ENCODE measurements at regions not wholly inside any gene's neighbourhood (a gene's known extent, or its start where the extent isn't known, plus 50 kb on each side); places are given as distances from the start of the nearest gene placed in this dataset.

DNA sequence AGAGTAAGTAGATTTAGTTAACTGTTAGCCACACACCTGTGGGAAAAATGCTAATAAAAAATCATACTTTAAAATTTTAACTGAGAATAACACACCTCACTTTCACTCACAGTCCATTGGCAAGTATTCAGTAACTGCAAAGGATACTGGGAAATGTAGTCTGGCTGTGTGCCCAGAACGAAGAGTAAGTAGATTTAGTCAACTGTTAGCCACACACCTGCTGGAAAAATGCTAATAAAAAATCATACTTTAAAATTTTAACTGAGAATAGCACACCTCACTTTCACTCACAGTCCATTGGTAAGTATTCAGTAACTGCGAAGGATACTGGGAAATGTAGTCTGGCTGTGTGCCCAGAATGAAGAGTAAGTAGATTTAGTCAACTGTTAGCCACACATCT, 178.4 kb upstream of the NWD2 start (continued):
- TF ChIP-seq, protein P1, sequence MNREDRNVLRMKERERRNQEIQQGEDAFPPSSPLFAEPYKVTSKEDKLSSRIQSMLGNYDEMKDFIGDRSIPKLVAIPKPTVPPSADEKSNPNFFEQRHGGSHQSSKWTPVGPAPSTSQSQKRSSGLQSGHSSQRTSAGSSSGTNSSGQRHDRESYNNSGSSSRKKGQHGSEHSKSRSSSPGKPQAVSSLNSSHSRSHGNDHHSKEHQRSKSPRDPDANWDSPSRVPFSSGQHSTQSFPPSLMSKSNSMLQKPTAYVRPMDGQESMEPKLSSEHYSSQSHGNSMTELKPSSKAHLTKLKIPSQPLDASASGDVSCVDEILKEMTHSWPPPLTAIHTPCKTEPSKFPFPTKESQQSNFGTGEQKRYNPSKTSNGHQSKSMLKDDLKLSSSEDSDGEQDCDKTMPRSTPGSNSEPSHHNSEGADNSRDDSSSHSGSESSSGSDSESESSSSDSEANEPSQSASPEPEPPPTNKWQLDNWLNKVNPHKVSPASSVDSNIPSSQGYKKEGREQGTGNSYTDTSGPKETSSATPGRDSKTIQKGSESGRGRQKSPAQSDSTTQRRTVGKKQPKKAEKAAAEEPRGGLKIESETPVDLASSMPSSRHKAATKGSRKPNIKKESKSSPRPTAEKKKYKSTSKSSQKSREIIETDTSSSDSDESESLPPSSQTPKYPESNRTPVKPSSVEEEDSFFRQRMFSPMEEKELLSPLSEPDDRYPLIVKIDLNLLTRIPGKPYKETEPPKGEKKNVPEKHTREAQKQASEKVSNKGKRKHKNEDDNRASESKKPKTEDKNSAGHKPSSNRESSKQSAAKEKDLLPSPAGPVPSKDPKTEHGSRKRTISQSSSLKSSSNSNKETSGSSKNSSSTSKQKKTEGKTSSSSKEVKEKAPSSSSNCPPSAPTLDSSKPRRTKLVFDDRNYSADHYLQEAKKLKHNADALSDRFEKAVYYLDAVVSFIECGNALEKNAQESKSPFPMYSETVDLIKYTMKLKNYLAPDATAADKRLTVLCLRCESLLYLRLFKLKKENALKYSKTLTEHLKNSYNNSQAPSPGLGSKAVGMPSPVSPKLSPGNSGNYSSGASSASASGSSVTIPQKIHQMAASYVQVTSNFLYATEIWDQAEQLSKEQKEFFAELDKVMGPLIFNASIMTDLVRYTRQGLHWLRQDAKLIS (CRISPR knock-in tag; IDR thresholded peaks at IDR 0.05) = no peak
- TF ChIP-seq SMARCE1 (IDR thresholded peaks at IDR 0.05) (no peak), ZNF354B (CRISPR knock-in tag; IDR thresholded peaks at IDR 0.05) (no peak)
- TF ChIP-seq, protein P2, sequence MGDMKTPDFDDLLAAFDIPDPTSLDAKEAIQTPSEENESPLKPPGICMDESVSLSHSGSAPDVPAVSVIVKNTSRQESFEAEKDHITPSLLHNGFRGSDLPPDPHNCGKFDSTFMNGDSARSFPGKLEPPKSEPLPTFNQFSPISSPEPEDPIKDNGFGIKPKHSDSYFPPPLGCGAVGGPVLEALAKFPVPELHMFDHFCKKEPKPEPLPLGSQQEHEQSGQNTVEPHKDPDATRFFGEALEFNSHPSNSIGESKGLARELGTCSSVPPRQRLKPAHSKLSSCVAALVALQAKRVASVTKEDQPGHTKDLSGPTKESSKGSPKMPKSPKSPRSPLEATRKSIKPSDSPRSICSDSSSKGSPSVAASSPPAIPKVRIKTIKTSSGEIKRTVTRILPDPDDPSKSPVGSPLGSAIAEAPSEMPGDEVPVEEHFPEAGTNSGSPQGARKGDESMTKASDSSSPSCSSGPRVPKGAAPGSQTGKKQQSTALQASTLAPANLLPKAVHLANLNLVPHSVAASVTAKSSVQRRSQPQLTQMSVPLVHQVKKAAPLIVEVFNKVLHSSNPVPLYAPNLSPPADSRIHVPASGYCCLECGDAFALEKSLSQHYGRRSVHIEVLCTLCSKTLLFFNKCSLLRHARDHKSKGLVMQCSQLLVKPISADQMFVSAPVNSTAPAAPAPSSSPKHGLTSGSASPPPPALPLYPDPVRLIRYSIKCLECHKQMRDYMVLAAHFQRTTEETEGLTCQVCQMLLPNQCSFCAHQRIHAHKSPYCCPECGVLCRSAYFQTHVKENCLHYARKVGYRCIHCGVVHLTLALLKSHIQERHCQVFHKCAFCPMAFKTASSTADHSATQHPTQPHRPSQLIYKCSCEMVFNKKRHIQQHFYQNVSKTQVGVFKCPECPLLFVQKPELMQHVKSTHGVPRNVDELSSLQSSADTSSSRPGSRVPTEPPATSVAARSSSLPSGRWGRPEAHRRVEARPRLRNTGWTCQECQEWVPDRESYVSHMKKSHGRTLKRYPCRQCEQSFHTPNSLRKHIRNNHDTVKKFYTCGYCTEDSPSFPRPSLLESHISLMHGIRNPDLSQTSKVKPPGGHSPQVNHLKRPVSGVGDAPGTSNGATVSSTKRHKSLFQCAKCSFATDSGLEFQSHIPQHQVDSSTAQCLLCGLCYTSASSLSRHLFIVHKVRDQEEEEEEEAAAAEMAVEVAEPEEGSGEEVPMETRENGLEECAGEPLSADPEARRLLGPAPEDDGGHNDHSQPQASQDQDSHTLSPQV (IDR thresholded peaks at IDR 0.05) = no peak
